ENCODE measurements at regions not wholly inside any gene's neighbourhood (a gene's known extent, or its start where the extent isn't known, plus 50 kb on each side); places are given as distances from the start of the nearest gene placed in this dataset.

GRCh38 chr13:62250501-62251201 is 835.0 kb upstream of the PCDH20 start:
- TF ChIP-seq RAD21 (IDR thresholded peaks at IDR 0.05; ENCODE audit: low read depth) (no peak), CREB1 (IDR thresholded peaks at IDR 0.05; ENCODE audit: low read depth) (no peak), TAF1 (IDR thresholded peaks at IDR 0.05; ENCODE audit: low read depth) (no peak), TEAD4 (IDR thresholded peaks at IDR 0.05) (no peak)
